HG02884 (cell line): ENCODE measurements at regions not wholly inside any gene's neighbourhood (a gene's known extent, or its start where the extent isn't known, plus 50 kb on each side); places are given as distances from the start of the nearest gene placed in this dataset.

ENCODE experiments used
- ATAC-seq: cut with Tn5 transposase; IDR thresholded peaks from one replicate; pipeline ENCODE4 v1.9.1; 2021; ENCODE audit warnings: mild to moderate bottlenecking, moderate library complexity; ENCODE audit not compliant: unreplicated experiment

GRCh38 chr10:105827133-105827532, 1186.0 kb downstream of the SORCS3 start:
- ATAC-seq, result no peak

- ATAC-seq, result no peak
Observed at GRCh38 chr10:105807935-105808587, 1167.0 kb downstream of the SORCS3 start.

GRCh38 chr10:105803206-105803605, 1162.1 kb downstream of the SORCS3 start:
- no peak for ATAC-seq

- no peak for ATAC-seq
Observed at GRCh38 chr10:105800641-105801040, 1159.6 kb downstream of the SORCS3 start.

GRCh38 chr10:105798328-105798889, 1157.3 kb downstream of the SORCS3 start:
- ATAC-seq, result no peak

- ATAC-seq, result no peak
Observed at GRCh38 chr10:105797234-105797890, 1156.3 kb downstream of the SORCS3 start.

GRCh38 chr10:105793071-105793470, 1152.0 kb downstream of the SORCS3 start:
- ATAC-seq, result no peak

- ATAC-seq, result no peak
Observed at GRCh38 chr10:105785721-105786120, 1144.6 kb downstream of the SORCS3 start.

GRCh38 chr10:105783936-105784483, 1142.9 kb downstream of the SORCS3 start:
- no peak for ATAC-seq

GRCh38 chr10:105774881-105775280, 1133.8 kb downstream of the SORCS3 start:
- ATAC-seq, result no peak

- ATAC-seq, result no peak
Observed at GRCh38 chr10:105774351-105774750, 1133.3 kb downstream of the SORCS3 start.

GRCh38 chr10:105770524-105771212, 1129.6 kb downstream of the SORCS3 start:
- no peak for ATAC-seq

GRCh38 chr10:105769248-105770184, 1128.4 kb downstream of the SORCS3 start:
- no peak for ATAC-seq

GRCh38 chr10:105763611-105764010, 1122.5 kb downstream of the SORCS3 start:
- no peak for ATAC-seq

- ATAC-seq, result no peak
Observed at GRCh38 chr10:105761576-105762260, 1120.6 kb downstream of the SORCS3 start.

GRCh38 chr10:105759669-105760068, 1118.6 kb downstream of the SORCS3 start:
- no peak for ATAC-seq

- ATAC-seq, result no peak
Observed at GRCh38 chr10:105758209-105758998, 1117.3 kb downstream of the SORCS3 start.

- ATAC-seq, result no peak
Observed at GRCh38 chr10:105757302-105757701, 1116.2 kb downstream of the SORCS3 start.

- no peak for ATAC-seq
Observed at GRCh38 chr10:105756386-105756785, 1115.3 kb downstream of the SORCS3 start.
